ENCODE measurements at regions not wholly inside any gene's neighbourhood (a gene's known extent, or its start where the extent isn't known, plus 50 kb on each side); places are given as distances from the start of the nearest gene placed in this dataset.
"Not testable (repeated sequence)": the region's sequence is repeated elsewhere in the genome, so short reads cannot be mapped to it uniquely, and the experiment has no call there.

DNA sequence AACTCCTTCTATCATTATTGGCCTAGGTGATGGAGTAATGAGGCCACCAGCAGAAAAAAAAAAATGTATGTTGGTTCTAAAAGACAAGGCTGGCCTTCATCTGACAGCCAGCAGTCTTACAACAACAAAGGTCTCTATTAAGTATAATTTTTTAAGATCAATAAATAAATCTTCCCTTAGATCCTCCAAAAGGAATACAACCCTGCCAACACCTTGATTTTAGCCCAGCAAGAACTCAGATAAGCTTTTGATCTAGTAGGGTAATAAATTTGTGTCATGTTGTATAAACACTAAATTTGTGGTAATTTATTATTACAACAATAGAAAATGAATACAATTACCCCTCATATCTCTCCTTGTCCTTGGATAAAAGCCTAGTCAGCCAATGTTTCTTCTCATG, 633.2 kb upstream of the FAM174A start:
- DNase-seq (ENCODE audit: low spot score), result no peak

DNA sequence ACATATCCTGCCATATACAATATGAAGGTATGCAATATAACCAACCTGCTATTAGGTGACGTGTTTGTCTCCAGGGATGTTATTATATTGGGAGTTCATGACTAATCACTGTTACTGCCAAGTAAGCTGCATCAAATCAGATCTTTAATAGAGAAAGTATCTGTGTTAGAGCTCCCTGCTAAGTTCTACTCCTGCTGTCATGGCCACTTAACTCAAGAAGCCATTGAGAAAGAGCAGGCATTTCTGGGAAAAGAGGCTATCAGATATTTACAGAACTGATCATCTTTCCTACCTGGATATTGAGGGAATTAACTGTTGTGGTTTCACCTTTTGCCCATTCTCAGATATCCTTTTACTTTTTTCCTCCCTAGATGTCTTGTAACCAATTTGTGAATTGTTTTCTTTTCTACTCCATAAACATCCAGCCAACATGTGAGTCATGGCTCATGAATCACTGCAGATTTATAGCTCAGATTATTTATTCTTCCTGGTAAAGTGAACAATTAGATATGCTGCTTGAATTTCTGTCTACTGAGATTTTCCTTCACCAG, 634.8 kb upstream of the FAM174A start:
- DNase-seq (ENCODE audit: low spot score), result peak; percentile 38

GRCh38 chr5:99879791-99880511, 655.2 kb upstream of the FAM174A start:
- no peak for DNase-seq (ENCODE audit: low spot score)

GRCh38 chr5:99878830-99879229, 656.3 kb upstream of the FAM174A start:
- no peak for DNase-seq (ENCODE audit: low spot score)

- peak; percentile 55 for DNase-seq (ENCODE audit: low spot score)
These were observed 668.4 kb upstream of the FAM174A start for GRCh38 chr5:99866740-99867139.

GRCh38 chr5:99865159-99865558, 670.0 kb upstream of the FAM174A start:
- DNase-seq (ENCODE audit: low spot score), result no peak

GRCh38 chr5:99835791-99836190, 699.4 kb upstream of the FAM174A start:
- DNase-seq (ENCODE audit: low spot score), result no peak

- no peak for DNase-seq (ENCODE audit: low spot score)
These were observed 708.0 kb upstream of the FAM174A start for GRCh38 chr5:99827136-99827535.

DNA sequence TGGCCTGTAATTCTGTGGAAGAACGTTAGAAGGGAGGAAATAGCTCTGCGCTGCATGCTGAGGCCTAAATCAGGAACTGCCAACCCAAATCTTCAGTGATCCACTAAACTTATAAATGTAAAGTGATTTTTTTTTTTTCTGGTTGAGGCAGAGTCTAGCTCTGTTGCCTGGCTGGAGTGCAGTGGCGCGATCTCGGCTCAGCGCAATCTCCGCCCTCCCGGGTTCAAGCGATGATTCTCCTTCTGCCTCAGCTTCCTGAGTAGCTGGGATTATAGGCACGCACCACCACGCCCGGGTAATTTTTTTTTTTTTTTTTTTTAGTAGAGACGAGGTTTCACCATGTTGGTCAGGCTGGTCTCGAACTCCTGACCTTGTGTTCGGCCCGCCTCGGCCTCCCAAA, 717.4 kb upstream of the FAM174A start:
- DNase-seq (ENCODE audit: low spot score), result no peak

DNA sequence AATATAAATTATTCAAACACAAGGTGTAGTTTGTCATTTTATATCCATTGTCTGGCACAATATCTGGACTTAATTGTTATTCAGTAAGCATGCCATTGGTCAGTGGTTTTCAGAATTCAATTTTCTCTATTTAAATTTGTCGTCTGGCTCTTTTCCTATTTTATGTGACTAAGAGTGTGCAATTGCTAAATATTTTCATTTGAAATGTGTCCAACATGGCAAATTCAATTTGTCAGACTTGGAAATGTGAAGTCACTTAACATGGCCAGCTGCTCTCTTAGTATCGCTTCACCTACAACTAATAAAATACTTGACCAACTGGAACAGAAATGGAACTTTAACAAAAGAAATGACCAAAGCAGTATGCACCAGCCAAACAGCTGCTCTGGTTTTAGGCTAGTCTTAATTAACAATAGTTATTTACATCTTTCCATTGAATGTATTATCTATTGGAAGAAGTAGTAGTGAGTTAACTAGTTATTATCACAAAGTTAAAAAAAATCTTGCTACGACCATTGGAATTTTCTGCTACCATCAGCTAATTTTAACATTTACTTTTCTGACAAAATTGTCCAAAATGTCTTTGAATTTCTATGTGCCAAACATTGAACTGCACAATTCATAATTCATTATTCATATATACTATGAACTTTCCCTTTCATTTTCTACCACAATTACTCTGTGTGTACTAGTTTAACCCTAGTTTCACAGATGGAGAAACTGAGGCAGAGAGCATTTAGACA, 720.7 kb upstream of the FAM174A start:
- peak; percentile 22 for DNase-seq (ENCODE audit: low spot score)

- no peak for DNase-seq (ENCODE audit: low spot score)
These were observed 726.4 kb upstream of the FAM174A start for GRCh38 chr5:99808657-99809230.

DNA sequence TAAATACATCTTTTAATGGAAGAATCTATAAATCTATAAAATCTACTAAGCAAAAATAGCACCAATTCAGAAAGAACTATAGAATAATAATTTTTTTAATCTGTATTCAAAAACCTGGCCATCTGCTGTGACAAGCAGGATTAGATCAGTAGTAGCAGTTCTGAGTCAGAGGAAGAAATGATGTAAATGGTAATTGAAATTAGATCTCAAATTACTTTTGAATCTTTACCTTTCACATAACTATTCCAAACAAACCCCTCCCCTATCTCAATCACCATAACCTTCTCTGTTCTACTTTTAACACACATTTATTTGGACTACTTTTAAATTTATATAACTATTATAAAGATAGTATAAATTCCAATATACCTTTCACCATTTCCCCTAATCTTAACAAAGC, 727.8 kb upstream of the FAM174A start:
- DNase-seq (ENCODE audit: low spot score), result no peak

DNA sequence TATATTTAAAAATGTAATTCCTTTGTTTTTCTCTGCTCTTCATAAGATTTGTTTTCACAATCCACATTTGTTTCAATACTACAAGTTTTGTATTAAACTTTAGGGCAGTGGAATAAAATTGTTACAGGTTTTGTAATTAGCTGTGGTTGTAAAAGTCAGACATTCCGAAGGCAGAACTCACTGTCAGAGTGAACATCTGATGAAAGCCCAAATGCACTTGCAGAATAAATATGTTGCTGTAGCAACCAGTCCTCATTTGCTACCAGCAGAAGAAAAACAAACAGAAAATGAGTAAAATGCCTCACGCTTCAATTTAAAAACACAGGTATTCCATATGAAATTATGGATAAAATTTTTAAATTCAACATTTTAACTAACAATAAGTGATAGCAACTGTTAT, 740.1 kb upstream of the FAM174A start:
- peak; percentile 16 for DNase-seq (ENCODE audit: low spot score)

GRCh38 chr5:99788482-99788881, 746.7 kb upstream of the FAM174A start:
- DNase-seq (ENCODE audit: low spot score), result no peak

GRCh38 chr5:99775189-99775588, 760.0 kb upstream of the FAM174A start:
- no peak for DNase-seq (ENCODE audit: low spot score)

DNA sequence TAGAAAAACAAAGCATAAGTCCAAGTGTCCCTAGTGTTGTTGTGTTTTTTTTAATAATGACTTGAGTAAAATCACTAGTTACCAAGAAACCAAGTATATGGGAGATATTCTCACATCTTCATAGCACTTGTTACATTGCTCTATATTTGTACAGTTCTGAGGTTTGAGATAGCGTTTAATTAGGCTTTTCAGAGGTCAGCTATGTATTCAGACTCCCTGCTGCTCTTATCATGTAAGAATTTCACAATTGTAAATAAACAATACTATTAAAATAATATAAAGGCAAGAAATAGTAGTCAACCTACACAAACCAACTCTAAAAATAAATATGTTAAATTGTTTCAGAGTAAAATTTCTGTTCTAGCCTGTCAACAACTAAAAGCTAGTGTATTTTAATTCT, 761.9 kb upstream of the FAM174A start:
- no peak for DNase-seq (ENCODE audit: low spot score)

- DNase-seq (ENCODE audit: low spot score), result no peak
These were observed 763.9 kb upstream of the FAM174A start for GRCh38 chr5:99771296-99771695.

DNA sequence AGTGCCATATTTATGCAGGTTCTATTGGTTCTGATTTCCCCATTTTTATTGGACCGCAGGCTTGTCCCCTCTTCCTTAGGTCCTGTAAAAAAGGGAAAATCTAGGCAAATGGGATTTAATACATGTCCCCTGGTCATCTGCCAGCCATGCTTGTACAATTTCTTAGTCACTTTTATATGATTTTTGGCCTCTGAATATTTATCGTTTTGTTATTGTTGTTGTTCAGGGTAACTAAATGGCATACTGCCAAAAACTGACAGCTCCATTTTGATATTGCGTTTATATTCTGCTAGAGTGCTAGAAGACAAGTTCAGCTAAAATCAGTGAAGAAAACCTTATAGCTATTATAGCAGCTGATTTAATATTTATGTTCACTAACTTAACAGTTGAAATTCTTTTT, 770.2 kb upstream of the FAM174A start:
- DNase-seq (ENCODE audit: low spot score), result no peak

DNA sequence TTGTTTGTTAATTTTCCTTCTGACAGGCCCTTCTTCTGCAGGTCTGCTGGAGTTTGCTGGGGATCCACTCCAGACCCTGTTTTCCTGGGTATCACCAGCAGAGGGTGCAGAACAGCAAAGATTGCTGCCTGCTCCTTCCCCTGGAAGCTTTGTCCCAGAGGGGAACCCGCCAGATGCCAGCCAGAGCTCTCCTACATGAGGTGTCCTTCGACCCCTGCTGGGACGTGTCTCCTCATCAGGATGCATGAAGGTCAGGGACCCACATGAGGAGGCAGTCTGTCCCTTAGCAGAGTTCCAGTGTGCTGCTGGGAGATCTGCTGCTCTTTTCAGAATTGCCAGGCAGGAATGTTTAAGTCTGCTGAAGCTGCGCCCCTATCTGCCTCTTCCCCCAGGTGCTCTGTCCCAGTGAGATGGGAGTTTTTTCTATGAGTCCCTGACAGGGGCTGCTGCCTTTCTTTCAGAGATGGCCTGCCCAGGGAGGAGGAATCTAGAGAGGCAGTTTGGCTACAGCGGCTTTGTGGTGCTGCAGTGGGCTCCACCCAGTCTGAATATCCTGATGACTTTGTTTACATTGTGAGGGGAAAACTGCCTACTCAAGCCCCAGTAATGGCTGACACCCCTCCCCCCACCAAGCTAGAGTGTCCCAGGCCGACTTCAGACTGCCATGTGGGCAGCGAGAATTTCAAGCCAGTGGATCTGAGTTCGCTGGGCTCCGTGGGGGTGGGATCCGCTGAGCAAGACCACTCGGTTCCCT, 772.0 kb upstream of the FAM174A start:
- no peak for DNase-seq (ENCODE audit: low spot score)

DNA sequence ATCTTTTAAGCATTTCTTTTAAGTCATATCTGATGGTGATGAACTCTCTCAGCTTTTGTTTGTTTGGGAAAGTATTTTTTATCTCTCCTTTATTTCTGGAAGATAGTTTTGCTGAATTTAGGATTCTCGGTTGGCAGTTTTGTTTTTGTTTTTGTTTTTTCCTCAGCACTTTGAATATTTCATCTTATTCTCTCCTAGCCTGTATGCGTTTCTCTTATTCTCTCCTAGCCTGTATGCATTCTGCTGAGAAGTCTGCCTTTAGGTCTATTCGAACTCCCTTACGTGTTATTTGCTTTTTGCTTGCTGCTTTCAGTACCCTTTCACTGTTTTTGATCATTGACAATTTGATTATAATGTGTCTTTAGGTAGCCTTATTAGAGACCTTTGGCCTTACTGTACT, 787.8 kb upstream of the FAM174A start:
- DNase-seq (ENCODE audit: low spot score), result no peak

GRCh38 chr5:99733146-99733545, 802.0 kb upstream of the FAM174A start:
- not testable (repeated sequence) for DNase-seq (ENCODE audit: low spot score)

- not testable (repeated sequence) for DNase-seq (ENCODE audit: low spot score)
These were observed 801.8 kb upstream of the CHD1 start for GRCh38 chr5:99730653-99731052.

All from RKO (cell line).